ENCODE measurements at regions not wholly inside any gene's neighbourhood (a gene's known extent, or its start where the extent isn't known, plus 50 kb on each side); places are given as distances from the start of the nearest gene placed in this dataset.
"Not testable (repeated sequence)": the region's sequence is repeated elsewhere in the genome, so short reads cannot be mapped to it uniquely, and the experiment has no call there.

- not testable (repeated sequence) for TF ChIP-seq CTCF (conservative IDR thresholded peaks at IDR 0.05; ENCODE audit: low read length); EZH2phosphoT487 (IDR thresholded peaks at IDR 0.05; ENCODE audit: borderline replicate concordance, low read depth, low read length)
Observed at GRCh38 chr13:30054546-30054945, 204.1 kb upstream of the UBL3 start.

All from OCI-LY7 (cell line).